Neuronal stem cell (in vitro differentiated cells): ENCODE measurements at regions not wholly inside any gene's neighbourhood (a gene's known extent, or its start where the extent isn't known, plus 50 kb on each side); places are given as distances from the start of the nearest gene placed in this dataset.
"Not testable (repeated sequence)": the region's sequence is repeated elsewhere in the genome, so short reads cannot be mapped to it uniquely, and the experiment has no call there.

ENCODE experiments used
- DNase-seq: peaks from one replicate; pipeline ENCODE4 v3.0.0-alpha.2; 2013; ENCODE audit warnings: low spot score
- H2AFZ ChIP-seq: one replicate; pipeline ENCODE4 v1.6.1; 2013; ENCODE audit warnings: mild to moderate bottlenecking, low read length, inconsistent platforms
- H2AK5ac ChIP-seq: 2 replicates; pipeline ENCODE4 v1.6.1; 2013; ENCODE audit warnings: low read depth, mild to moderate bottlenecking, inconsistent platforms, low read length, moderate library complexity, mixed read lengths
- H2BK120ac ChIP-seq: 2 replicates; pipeline ENCODE4 v1.6.1; 2013; ENCODE audit warnings: low read depth, mild to moderate bottlenecking, inconsistent platforms, low read length, moderate library complexity, mixed read lengths
- H2BK12ac ChIP-seq: one replicate; pipeline ENCODE4 v1.6.1; 2013; ENCODE audit warnings: low read length, inconsistent platforms
- H2BK15ac ChIP-seq: 2 replicates; pipeline ENCODE4 v1.6.1; 2013; ENCODE audit warnings: mild to moderate bottlenecking, low read length, inconsistent platforms, mixed read lengths
- H2BK5ac ChIP-seq: one replicate; pipeline ENCODE4 v1.6.1; 2013; ENCODE audit warnings: inconsistent platforms, mild to moderate bottlenecking, low read length, moderate library complexity
- H3K14ac ChIP-seq: one replicate; pipeline ENCODE4 v1.6.1; 2013; ENCODE audit warnings: low read length, inconsistent platforms
- H3K18ac ChIP-seq: 2 replicates; pipeline ENCODE4 v1.6.1; 2013; ENCODE audit warnings: low read length, inconsistent platforms
- H3K23ac ChIP-seq: 2 replicates; pipeline ENCODE4 v1.6.1; 2013; ENCODE audit warnings: low read depth, mild to moderate bottlenecking, mixed read lengths, low read length, inconsistent platforms; ENCODE audit not compliant: poor library complexity
- H3K27ac ChIP-seq: replicated peaks from 3 replicates; pipeline ENCODE4 v1.5.1; 2013; ENCODE audit warnings: low read length, inconsistent platforms
- H3K27me3 ChIP-seq, 3 experiments: 2 replicates each; pipeline ENCODE4 v1.6.1; 2013; ENCODE audit warnings: low read length in 3 of 3, mild to moderate bottlenecking in 2 of 3, inconsistent platforms in 1 of 3, low read depth in 1 of 3, mixed read lengths in 1 of 3, moderate library complexity in 1 of 3; ENCODE audit not compliant: control insufficient read depth in 3 of 3, insufficient read depth in 3 of 3
- H3K36me3 ChIP-seq, 2 donors: replicated peaks in 1 of 2; 2 replicates each; pipeline ENCODE4 v1.6.1; 2013; ENCODE audit warnings: low read length in 2 of 2; ENCODE audit not compliant: control insufficient read depth in 2 of 2, insufficient read depth in 2 of 2
- H3K4ac ChIP-seq: 2 replicates; pipeline ENCODE4 v1.6.1; 2013; ENCODE audit warnings: inconsistent platforms, mild to moderate bottlenecking, low read length, moderate library complexity
- H3K4me1 ChIP-seq, 2 donors: 1 replicate in 1 of 2; 2 replicates in 1 of 2; pipeline ENCODE4 v1.6.1; 2013; ENCODE audit warnings: low read length in 2 of 2, low read depth in 1 of 2; ENCODE audit not compliant: control insufficient read depth in 2 of 2, insufficient read depth in 1 of 2
- H3K4me2 ChIP-seq: one replicate; pipeline ENCODE4 v1.6.1; 2013; ENCODE audit warnings: mild to moderate bottlenecking, low read length, inconsistent platforms; ENCODE audit not compliant: insufficient read depth, poor library complexity, severe bottlenecking
- H3K4me3 ChIP-seq, 2 donors: 2 replicates each; pipeline ENCODE4 v1.5.1; 2013; ENCODE audit warnings: low read length in 2 of 2, mild to moderate bottlenecking in 2 of 2, inconsistent platforms in 1 of 2, moderate library complexity in 1 of 2
- H3K79me1 ChIP-seq: one replicate; pipeline ENCODE4 v1.6.1; 2013; ENCODE audit warnings: low read depth, mild to moderate bottlenecking, inconsistent platforms, low read length, moderate library complexity
- H3K9ac ChIP-seq: one replicate; pipeline ENCODE4 v1.6.1; 2013; ENCODE audit warnings: mild to moderate bottlenecking, low read depth, low read length, inconsistent platforms; ENCODE audit not compliant: poor library complexity
- H3K9me3 ChIP-seq, 2 donors: replicated peaks in 1 of 2; 2 replicates each; pipeline versions ENCODE3 to v1.6.1; 2013; ENCODE audit warnings: low read length in 2 of 2, mild to moderate bottlenecking in 2 of 2, inconsistent platforms in 1 of 2, low read depth in 1 of 2, mixed read lengths in 1 of 2, moderate library complexity in 1 of 2; ENCODE audit not compliant: control insufficient read depth in 2 of 2, insufficient read depth in 1 of 2
- H4K8ac ChIP-seq: one replicate; pipeline ENCODE4 v1.6.1; 2013; ENCODE audit warnings: low read depth, mild to moderate bottlenecking, inconsistent platforms, low read length, moderate library complexity
- H4K91ac ChIP-seq: one replicate; pipeline ENCODE4 v1.6.1; 2013; ENCODE audit warnings: low read length, low read depth, mild to moderate bottlenecking, inconsistent platforms; ENCODE audit not compliant: poor library complexity
- whole genome bisulfite sequencing, 2 donors: extraction: QIAGEN DNeasy Blood & Tissue Kit; methylation state at CpG; one replicate each; pipeline ENCODE4 v1.1.7; 2013; ENCODE audit warnings: missing lambda C conversion rate in 2 of 2, mixed read lengths in 1 of 2; ENCODE audit not compliant: insufficient read length in 2 of 2, insufficient replicate concordance in 1 of 2; ENCODE audit errors: extremely low coverage in 2 of 2; 5-methylcytosine and 5-hydroxymethylcytosine counted together

- Histone ChIP-seq H2AK5ac (no peak overlapping the region), H4K91ac (no peak overlapping the region), H4K8ac (no peak overlapping the region), H3K79me1 (no peaks in the 10 kb centered on the region), H3K27ac (no peak overlapping the region), H2AFZ (no peak overlapping the region), H2BK15ac (no peak overlapping the region), H2BK12ac (no peak overlapping the region), H2BK5ac (no peak overlapping the region), H3K4me1 (no peaks in the 10 kb centered on the region), H2BK120ac (no peak overlapping the region), H3K14ac (no peak overlapping the region), H3K4me2 (no peak overlapping the region), H3K27me3 (no peaks in the 10 kb centered on the region), H3K4ac (no peak overlapping the region), H3K36me3 (no peaks in the 10 kb centered on the region), H3K9me3 (no peaks in the 10 kb centered on the region), H3K9ac (no peak overlapping the region), H3K18ac (no peak overlapping the region), H3K4me3 (no peak overlapping the region), H3K23ac (no peak overlapping the region)
- WGBS, 2 donors = no CpG with 5 or more reads among the region's 1 CpG
- no peak for DNase-seq
Observed at GRCh38 chr14:41225433-41225832, 381.2 kb upstream of the LRFN5 start.

- no peak overlapping the region for H3K4me2 ChIP-seq
- no peaks in the 10 kb centered on the region for H3K4me1 ChIP-seq
- H3K23ac ChIP-seq = no peak overlapping the region
- H3K9ac ChIP-seq = no peak overlapping the region
- no peaks in the 10 kb centered on the region for H3K9me3 ChIP-seq
- H2BK12ac ChIP-seq = no peak overlapping the region
- no peaks in the 10 kb centered on the region for H3K79me1 ChIP-seq
- H4K91ac ChIP-seq = no peak overlapping the region
- H2BK120ac ChIP-seq = no peak overlapping the region
- no peak overlapping the region for H4K8ac ChIP-seq
- WGBS, 2 donors = no CpG with 5 or more reads among the region's 1 CpG
- H2AFZ ChIP-seq = no peak overlapping the region
- H3K14ac ChIP-seq = no peak overlapping the region
- no peak overlapping the region for H2BK5ac ChIP-seq
- DNase-seq = no peak
- no peak overlapping the region for H3K27ac ChIP-seq
- H3K18ac ChIP-seq = no peak overlapping the region
- no peak overlapping the region for H2AK5ac ChIP-seq
- H3K36me3 ChIP-seq = no peaks in the 10 kb centered on the region
- H3K4ac ChIP-seq = no peak overlapping the region
- no peak overlapping the region for H3K4me3 ChIP-seq
- H2BK15ac ChIP-seq = no peak overlapping the region
- no peaks in the 10 kb centered on the region for H3K27me3 ChIP-seq
Observed at GRCh38 chr14:41222581-41222980, 384.1 kb upstream of the LRFN5 start.

GRCh38 chr14:41214978-41215377, 391.7 kb upstream of the LRFN5 start:
- H3K4ac ChIP-seq, H3K79me1 ChIP-seq, H3K23ac ChIP-seq, H3K4me3 ChIP-seq, H2AK5ac ChIP-seq, H2BK120ac ChIP-seq, DNase-seq, H3K27me3 ChIP-seq, H4K8ac ChIP-seq, H4K91ac ChIP-seq, H3K36me3 ChIP-seq, H3K27ac ChIP-seq, H3K4me2 ChIP-seq, H3K9me3 ChIP-seq, H2BK5ac ChIP-seq, H3K9ac ChIP-seq, H3K14ac ChIP-seq, H2BK15ac ChIP-seq, H2AFZ ChIP-seq, H3K4me1 ChIP-seq, H3K18ac ChIP-seq, H2BK12ac ChIP-seq: not testable (repeated sequence)
- WGBS, 2 donors = no CpG with 5 or more reads among the region's 22 CpGs

- H2BK120ac ChIP-seq = no peak overlapping the region
- H2AK5ac ChIP-seq = no peak overlapping the region
- H3K4me3 ChIP-seq = no peak overlapping the region
- no peak overlapping the region for H3K27ac ChIP-seq
- no peak overlapping the region for H3K23ac ChIP-seq
- H3K18ac ChIP-seq = no peak overlapping the region
- H3K4me1 ChIP-seq = no peaks in the 10 kb centered on the region
- no peak overlapping the region for H2BK12ac ChIP-seq
- no peaks in the 10 kb centered on the region for H3K27me3 ChIP-seq
- H3K79me1 ChIP-seq = no peaks in the 10 kb centered on the region
- H4K8ac ChIP-seq = no peak overlapping the region
- H3K36me3 ChIP-seq = no peaks in the 10 kb centered on the region
- no peak overlapping the region for H3K4ac ChIP-seq
- H2BK15ac ChIP-seq = no peak overlapping the region
- no peak overlapping the region for H2AFZ ChIP-seq
- H3K4me2 ChIP-seq = no peak overlapping the region
- WGBS, 2 donors = no CpG with 5 or more reads among the region's 3 CpGs
- DNase-seq = no peak
- H4K91ac ChIP-seq = no peak overlapping the region
- no peak overlapping the region for H3K14ac ChIP-seq
- H2BK5ac ChIP-seq = no peak overlapping the region
- H3K9ac ChIP-seq = no peak overlapping the region
- no peaks in the 10 kb centered on the region for H3K9me3 ChIP-seq
Observed at GRCh38 chr14:41201696-41202095, 405.0 kb upstream of the LRFN5 start.
